Osteocyte (in vitro differentiated cells): ENCODE measurements at regions not wholly inside any gene's neighbourhood (a gene's known extent, or its start where the extent isn't known, plus 50 kb on each side); places are given as distances from the start of the nearest gene placed in this dataset.

Experiments used
- DNase-seq: peaks from one replicate; pipeline ENCODE4 v3.0.0; 2021; ENCODE audit warnings: mixed read lengths; ENCODE audit not compliant: unreplicated experiment; ENCODE audit errors: extremely low spot score
- H3K27ac Mint-ChIP-seq: one replicate; pipeline ENCODE4 v1.8.0; 2021; ENCODE audit warnings: mild to moderate bottlenecking, mixed read lengths; ENCODE audit not compliant: unreplicated experiment
- H3K27me3 Mint-ChIP-seq: one replicate; pipeline ENCODE4 v1.8.0; 2021; ENCODE audit warnings: mixed read lengths; ENCODE audit not compliant: unreplicated experiment
- H3K36me3 Mint-ChIP-seq: one replicate; pipeline ENCODE4 v1.8.0; 2021; ENCODE audit warnings: mixed read lengths; ENCODE audit not compliant: unreplicated experiment
- H3K4me1 Mint-ChIP-seq: one replicate; pipeline ENCODE4 v1.8.0; 2021; ENCODE audit warnings: mixed read lengths; ENCODE audit not compliant: unreplicated experiment
- H3K4me3 Mint-ChIP-seq: one replicate; pipeline ENCODE4 v1.8.0; 2021; ENCODE audit warnings: mild to moderate bottlenecking, moderate library complexity, mixed read lengths; ENCODE audit not compliant: unreplicated experiment
- H3K9me3 Mint-ChIP-seq: one replicate; pipeline ENCODE4 v1.8.0; 2021; ENCODE audit warnings: mixed read lengths; ENCODE audit not compliant: unreplicated experiment
- TF ChIP-seq, protein P1 (sequence below): fragments of 200-600 bp; sonication (generic); IDR thresholded peaks from 2 replicates; pipeline ENCODE4 v1.5.0; 2021; ENCODE audit warnings: antibody characterized with exemption, mild to moderate bottlenecking, moderate library complexity

DNA sequence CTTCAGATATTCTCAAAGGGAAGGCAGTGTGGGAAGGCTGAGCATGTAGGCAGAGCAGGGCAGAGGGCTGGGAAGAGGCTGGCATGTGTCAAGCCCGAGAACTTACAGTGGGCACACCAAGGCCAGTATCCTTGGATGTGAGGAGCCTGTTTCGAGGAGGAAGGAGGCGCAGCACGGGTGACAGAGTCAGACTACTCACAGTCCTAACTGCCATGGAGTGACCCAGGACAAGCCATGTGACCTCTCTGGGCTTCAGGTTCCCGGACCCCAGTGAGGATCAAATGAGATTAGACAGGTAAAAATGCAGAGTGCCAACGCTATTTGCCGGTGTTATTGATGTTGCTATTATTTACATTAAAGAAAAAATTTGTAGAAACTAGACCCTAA, 65.3 kb downstream of the NSMCE3 start:
- peaks cover 17% of the 10 kb centered on the region for H3K27me3 Mint-ChIP-seq
- no peak overlapping the region for H3K4me3 Mint-ChIP-seq

DNA sequence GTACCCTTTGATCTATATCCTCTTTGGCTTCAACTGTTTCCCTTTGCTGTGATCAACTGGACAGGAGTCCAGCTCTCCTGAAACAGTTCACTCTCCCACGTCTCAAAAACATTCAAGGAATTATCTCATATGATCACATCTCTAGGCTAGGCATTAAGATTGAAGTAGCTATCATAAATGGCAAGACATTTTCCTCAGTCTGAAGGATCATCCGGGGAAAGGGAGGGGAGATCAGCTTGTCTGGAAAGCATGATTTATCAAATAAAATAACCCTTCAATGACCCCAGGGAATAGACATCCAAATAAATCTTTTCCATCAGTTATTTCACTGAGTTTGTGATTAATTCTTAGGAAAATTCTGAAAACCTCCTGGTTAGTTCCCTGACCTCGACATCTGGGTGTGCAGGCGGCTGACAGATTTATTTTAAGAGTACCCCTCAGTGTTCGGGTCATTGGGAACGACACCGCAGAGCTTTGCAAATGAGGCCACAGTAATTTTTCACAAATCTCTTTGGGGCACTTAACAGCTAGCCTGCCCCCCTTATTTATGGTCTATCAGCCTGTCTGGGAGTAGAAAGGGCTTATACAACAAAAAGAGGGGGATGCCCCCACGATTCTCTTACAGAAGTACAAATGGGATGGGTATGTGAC, 65.8 kb downstream of the NSMCE3 start:
- TF ChIP-seq, protein P1, sequence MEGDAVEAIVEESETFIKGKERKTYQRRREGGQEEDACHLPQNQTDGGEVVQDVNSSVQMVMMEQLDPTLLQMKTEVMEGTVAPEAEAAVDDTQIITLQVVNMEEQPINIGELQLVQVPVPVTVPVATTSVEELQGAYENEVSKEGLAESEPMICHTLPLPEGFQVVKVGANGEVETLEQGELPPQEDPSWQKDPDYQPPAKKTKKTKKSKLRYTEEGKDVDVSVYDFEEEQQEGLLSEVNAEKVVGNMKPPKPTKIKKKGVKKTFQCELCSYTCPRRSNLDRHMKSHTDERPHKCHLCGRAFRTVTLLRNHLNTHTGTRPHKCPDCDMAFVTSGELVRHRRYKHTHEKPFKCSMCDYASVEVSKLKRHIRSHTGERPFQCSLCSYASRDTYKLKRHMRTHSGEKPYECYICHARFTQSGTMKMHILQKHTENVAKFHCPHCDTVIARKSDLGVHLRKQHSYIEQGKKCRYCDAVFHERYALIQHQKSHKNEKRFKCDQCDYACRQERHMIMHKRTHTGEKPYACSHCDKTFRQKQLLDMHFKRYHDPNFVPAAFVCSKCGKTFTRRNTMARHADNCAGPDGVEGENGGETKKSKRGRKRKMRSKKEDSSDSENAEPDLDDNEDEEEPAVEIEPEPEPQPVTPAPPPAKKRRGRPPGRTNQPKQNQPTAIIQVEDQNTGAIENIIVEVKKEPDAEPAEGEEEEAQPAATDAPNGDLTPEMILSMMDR = no peak
- no peak overlapping the region for H3K4me3 Mint-ChIP-seq

More for the DNA sequence above, 65.3 kb downstream of the NSMCE3 start:
- Mint-ChIP-seq H3K9me3 (no peaks in the 10 kb centered on the region), H3K27ac (no peak overlapping the region), H3K36me3 (no peaks in the 10 kb centered on the region), H3K4me1 (peaks cover 3% of the 10 kb centered on the region)
- peak; percentile 51 for DNase-seq
- TF ChIP-seq, protein P1 = no peak

DNA sequence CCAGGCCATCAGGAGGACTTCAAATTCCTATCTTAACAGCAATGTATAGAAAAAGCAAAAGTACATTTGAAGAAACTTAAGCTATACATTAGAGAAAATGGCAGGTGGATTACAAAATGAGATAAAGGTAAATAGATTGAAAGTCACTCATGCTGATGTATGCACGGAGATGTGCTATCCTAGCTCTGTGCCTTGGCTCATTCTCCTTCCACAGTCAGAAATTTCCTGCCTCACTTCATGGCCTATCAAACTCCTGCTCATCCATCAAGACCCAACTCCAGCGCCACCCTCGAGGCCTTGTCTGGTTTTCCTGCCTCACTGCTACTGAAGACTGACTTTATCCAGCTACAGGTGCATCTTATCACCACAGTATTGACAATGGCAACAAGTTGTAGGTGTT, 72.9 kb downstream of the NSMCE3 start:
- peak; percentile 27 for DNase-seq
- Mint-ChIP-seq H3K36me3 (no peaks in the 10 kb centered on the region), H3K27me3 (peaks cover 7% of the 10 kb centered on the region), H3K4me3 (no peak overlapping the region), H3K9me3 (no peaks in the 10 kb centered on the region), H3K27ac (no peak overlapping the region), H3K4me1 (peaks cover 7% of the 10 kb centered on the region)
- TF ChIP-seq, protein P1 = no peak

More for the DNA sequence above, 65.8 kb downstream of the NSMCE3 start:
- no peaks in the 10 kb centered on the region for H3K36me3 Mint-ChIP-seq
- no peak for DNase-seq
- no peak overlapping the region for H3K27ac Mint-ChIP-seq
- peaks cover 17% of the 10 kb centered on the region for H3K27me3 Mint-ChIP-seq
- H3K9me3 Mint-ChIP-seq = no peaks in the 10 kb centered on the region
- peaks cover 3% of the 10 kb centered on the region for H3K4me1 Mint-ChIP-seq

DNA sequence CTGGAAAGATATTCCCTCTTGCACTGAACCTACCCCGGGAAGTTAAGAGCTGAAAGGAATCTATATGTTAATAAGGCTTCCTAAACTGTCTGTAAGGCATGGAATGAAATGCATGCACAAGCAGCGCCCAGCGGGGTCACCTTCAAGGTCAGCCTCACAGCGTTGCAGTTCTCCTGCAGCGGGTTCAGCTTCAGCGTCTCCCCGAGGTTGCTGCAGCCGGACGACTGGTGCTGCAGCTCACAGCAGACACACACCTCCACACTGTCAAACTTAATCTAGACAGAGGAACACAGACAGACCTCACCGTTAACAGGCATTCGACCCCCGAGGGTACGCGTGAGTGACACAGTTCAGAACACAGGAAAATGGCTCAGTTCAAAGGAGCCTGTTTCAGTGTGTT, 73.3 kb downstream of the NSMCE3 start:
- no peak for DNase-seq
- H3K36me3 Mint-ChIP-seq = no peaks in the 10 kb centered on the region
- H3K4me3 Mint-ChIP-seq = no peak overlapping the region
- peaks cover 9% of the 10 kb centered on the region for H3K27me3 Mint-ChIP-seq
- no peak overlapping the region for H3K27ac Mint-ChIP-seq
- TF ChIP-seq, protein P1 = no peak
- H3K9me3 Mint-ChIP-seq = no peaks in the 10 kb centered on the region
- peaks cover 7% of the 10 kb centered on the region for H3K4me1 Mint-ChIP-seq

DNA sequence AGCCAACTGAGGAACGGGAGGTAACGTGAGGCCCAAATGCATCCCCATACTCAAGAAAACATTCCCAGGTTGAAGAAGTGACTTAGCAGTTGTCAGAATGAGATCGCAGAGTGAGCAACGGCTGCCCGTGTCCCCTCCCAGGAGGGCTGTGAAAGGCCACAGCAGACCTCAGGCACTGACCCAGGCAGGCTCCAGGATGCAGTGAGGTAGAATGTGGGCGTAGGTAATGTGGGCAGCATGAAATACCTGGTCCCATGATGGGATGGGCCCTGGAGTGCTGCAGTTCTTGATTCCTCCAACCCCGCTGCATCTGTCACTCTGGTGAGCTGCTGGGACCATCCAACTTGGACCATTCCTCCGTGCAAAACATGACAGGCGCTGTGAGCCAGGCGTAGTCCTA, 74.8 kb downstream of the NSMCE3 start:
- no peak for DNase-seq
- TF ChIP-seq, protein P1 = no peak
- no peaks in the 10 kb centered on the region for H3K36me3 Mint-ChIP-seq
- H3K4me1 Mint-ChIP-seq = peaks cover 7% of the 10 kb centered on the region
- H3K9me3 Mint-ChIP-seq = no peaks in the 10 kb centered on the region
- no peak overlapping the region for H3K4me3 Mint-ChIP-seq
- H3K27me3 Mint-ChIP-seq = peaks cover 10% of the 10 kb centered on the region
- no peak overlapping the region for H3K27ac Mint-ChIP-seq
